Right lobe of liver (tissue), 4 donors: ENCODE measurements at regions not wholly inside any gene's neighbourhood (a gene's known extent, or its start where the extent isn't known, plus 50 kb on each side); places are given as distances from the start of the nearest gene placed in this dataset.
"Not testable (repeated sequence)": the region's sequence is repeated elsewhere in the genome, so short reads cannot be mapped to it uniquely, and the experiment has no call there.

Experiments used
- CTCF ChIP-seq, 4 donors: fragments of 200-600 bp in 3 of 4; fragments of 450-650 bp in 1 of 4; IDR thresholded peaks; one replicate each; pipeline versions ENCODE4 v1.5.1 to v1.8.0; 2016 to 2022; ENCODE audit warnings: antibody characterized with exemption in 4 of 4, mild to moderate bottlenecking in 2 of 4
- POLR2A ChIP-seq: fragments of 450-650 bp; IDR thresholded peaks from one replicate; pipeline ENCODE4 v1.6.1; 2017; ENCODE audit warnings: antibody characterized with exemption, mild to moderate bottlenecking
- donor health status: DM: no; HTN: no; CAD: no.
- donor health status: DM: no; HTN: no; CAD: no.
- donor health status: DM: no; HTN: yes; CAD: no.

GRCh38 chr2:111383311-111383710 is 262.6 kb downstream of the BCL2L11 start:
- not testable (repeated sequence) for TF ChIP-seq POLR2A; CTCF (IDR thresholded peaks at IDR 0.05)
